Tibial nerve (tissue), 4 donors: ENCODE measurements at regions not wholly inside any gene's neighbourhood (a gene's known extent, or its start where the extent isn't known, plus 50 kb on each side); places are given as distances from the start of the nearest gene placed in this dataset.
"Not testable (repeated sequence)": the region's sequence is repeated elsewhere in the genome, so short reads cannot be mapped to it uniquely, and the experiment has no call there.

Source experiments
- CTCF ChIP-seq, 5 experiments: fragments of 200-600 bp in 3 of 5; fragments of 450-650 bp in 2 of 5; sonication (generic) in 3 of 5; IDR thresholded peaks; one replicate each; pipeline ENCODE4 v1.5.1; 2016 to 2019; ENCODE audit warnings: antibody characterized with exemption in 5 of 5, mild to moderate bottlenecking in 3 of 5, moderate library complexity in 2 of 5
- EP300 ChIP-seq, 2 donors: sonication (generic); formaldehyde crosslinking; IDR thresholded peaks; one replicate each; pipeline ENCODE4 v1.6.1; 2017; ENCODE audit warnings: antibody characterized with exemption in 2 of 2, mild to moderate bottlenecking in 1 of 2
- POLR2A ChIP-seq, 2 donors: fragments of 450-650 bp; IDR thresholded peaks; one replicate each; pipeline ENCODE4 v1.6.1; 2017; ENCODE audit warnings: antibody characterized with exemption in 2 of 2, mild to moderate bottlenecking in 2 of 2, moderate library complexity in 2 of 2

GRCh38 chr10:64702086-64702485 lies 1180.9 kb downstream of the REEP3 start:
- TF ChIP-seq CTCF, EP300, POLR2A (IDR thresholded peaks at IDR 0.05): not testable (repeated sequence)
